GM23338 (cell line): ENCODE measurements at regions not wholly inside any gene's neighbourhood (a gene's known extent, or its start where the extent isn't known, plus 50 kb on each side); places are given as distances from the start of the nearest gene placed in this dataset.

ENCODE experiments used
- ATAC-seq: fragments of 200-7000 bp; cut with Tn5 transposase; 3 replicates; pipeline ENCODE4 v1.9.1; 2020
- DNase-seq: peaks from one replicate; pipeline ENCODE4 v3.0.0-alpha.2; 2015; ENCODE audit warnings: low spot score
- H2AFZ ChIP-seq: fragments of 200-600 bp; sonication (generic); 2 replicates; pipeline ENCODE4 v1.8.0; 2016; ENCODE audit warnings: antibody characterized with exemption, mild to moderate bottlenecking, moderate library complexity
- H3F3A ChIP-seq: fragments of 200-600 bp; sonication (generic); replicated peaks from 2 replicates; pipeline ENCODE4 v1.8.0; 2017; ENCODE audit warnings: antibody characterized with exemption, mixed run types, low read depth
- H3K27ac ChIP-seq: fragments of 200-600 bp; sonication (generic); 2 replicates; pipeline ENCODE4 v1.6.1; 2016; ENCODE audit warnings: low read depth
- H3K27me3 ChIP-seq: fragments of 200-600 bp; sonication (generic); 2 replicates; pipeline ENCODE4 v1.8.0; 2016; ENCODE audit warnings: mild to moderate bottlenecking, mixed run types, moderate library complexity; ENCODE audit not compliant: insufficient read depth
- H3K36me3 ChIP-seq: fragments of 200-600 bp; sonication (generic); 2 replicates; pipeline ENCODE4 v1.8.0; 2016; ENCODE audit warnings: mild to moderate bottlenecking; ENCODE audit not compliant: insufficient read depth
- H3K4me1 ChIP-seq: fragments of 200-600 bp; sonication (generic); 2 replicates; pipeline ENCODE4 v1.8.0; 2016; ENCODE audit warnings: mild to moderate bottlenecking, moderate library complexity; ENCODE audit not compliant: insufficient read depth
- H3K4me2 ChIP-seq: fragments of 200-600 bp; sonication (generic); 2 replicates; pipeline ENCODE4 v1.7.1; 2017; ENCODE audit warnings: mixed run types
- H3K4me3 ChIP-seq: fragments of 200-600 bp; sonication (generic); 2 replicates; pipeline ENCODE4 v1.6.1; 2016; ENCODE audit warnings: mixed run types
- H3K79me2 ChIP-seq: fragments of 200-600 bp; sonication (generic); replicated peaks from 2 replicates; pipeline ENCODE4 v1.8.0; 2017; ENCODE audit warnings: mild to moderate bottlenecking; ENCODE audit not compliant: insufficient read depth
- H3K9me2 ChIP-seq: fragments of 200-600 bp; sonication (generic); 2 replicates; pipeline ENCODE4 v1.8.0; 2017; ENCODE audit not compliant: insufficient read depth
- H4K20me1 ChIP-seq: fragments of 200-600 bp; sonication (generic); replicated peaks from 2 replicates; pipeline ENCODE4 v1.8.0; 2017; ENCODE audit warnings: mild to moderate bottlenecking; ENCODE audit not compliant: insufficient read depth
- H3K27ac Mint-ChIP-seq: 2 replicates; pipeline ENCODE4 v1.8.0; 2020; ENCODE audit warnings: inconsistent platforms, mild to moderate bottlenecking, moderate library complexity, mixed read lengths
- H3K27me3 Mint-ChIP-seq: 3 replicates; pipeline ENCODE4 v1.8.0; 2022; ENCODE audit warnings: low read depth, mild to moderate bottlenecking, moderate library complexity, mixed read lengths, inconsistent platforms; ENCODE audit not compliant: insufficient read depth, poor library complexity
- H3K36me3 Mint-ChIP-seq: 3 replicates; pipeline ENCODE4 v1.8.0; 2021; ENCODE audit warnings: low read depth, mild to moderate bottlenecking, inconsistent platforms, moderate library complexity, mixed read lengths
- H3K4me1 Mint-ChIP-seq: 3 replicates; pipeline ENCODE4 v1.8.0; 2020; ENCODE audit warnings: mild to moderate bottlenecking, inconsistent platforms, mixed read lengths
- H3K4me3 Mint-ChIP-seq: 3 replicates; pipeline ENCODE4 v1.8.0; 2021; ENCODE audit warnings: moderate library complexity, mild to moderate bottlenecking, inconsistent platforms, mixed read lengths
- H3K9me3 Mint-ChIP-seq: 3 replicates; pipeline ENCODE4 v1.8.0; 2020; ENCODE audit warnings: moderate library complexity, mild to moderate bottlenecking, inconsistent platforms, mixed read lengths
- CREB1 ChIP-seq: fragments of 250-450 bp; sonication (Bioruptor Pico); IDR thresholded peaks from 2 replicates; pipeline ENCODE4 v1.5.0; 2020; ENCODE audit warnings: low read depth, mild to moderate bottlenecking, moderate library complexity
- CTCF ChIP-seq, 2 experiments: fragments of 200-600 bp in 1 of 2; sonication (generic) in 1 of 2; conservative IDR thresholded peaks; 2 replicates each; pipeline versions ENCODE4 v1.5.1 to v1.6.1; 2016 to 2017; ENCODE audit warnings: antibody characterized with exemption in 2 of 2, low read depth in 2 of 2, mild to moderate bottlenecking in 2 of 2, moderate library complexity in 1 of 2
- ETS1 ChIP-seq: IDR thresholded peaks from 2 replicates; pipeline ENCODE4 v1.6.1; 2016; ENCODE audit warnings: antibody characterized with exemption
- EZH2 ChIP-seq: fragments of 200-600 bp; sonication (generic); IDR thresholded peaks from one replicate; pipeline ENCODE4 v1.8.0; 2017; ENCODE audit warnings: antibody characterized with exemption, mild to moderate bottlenecking, low read depth; ENCODE audit not compliant: unreplicated experiment
- EZH2phosphoT487 ChIP-seq: fragments of 200-600 bp; sonication (generic); IDR thresholded peaks from one replicate; pipeline ENCODE4 v1.8.1; 2018; ENCODE audit warnings: antibody characterized with exemption; ENCODE audit not compliant: unreplicated experiment
- JUNB ChIP-seq: IDR thresholded peaks from one replicate; pipeline ENCODE4 v1.6.1; 2016; ENCODE audit warnings: antibody characterized with exemption; ENCODE audit not compliant: unreplicated experiment
- NANOG ChIP-seq: IDR thresholded peaks from 2 replicates; pipeline ENCODE4 v1.6.1; 2016; ENCODE audit warnings: antibody characterized with exemption, borderline replicate concordance
- POLR2AphosphoS5 ChIP-seq: IDR thresholded peaks from 2 replicates; pipeline ENCODE4 v1.6.1; 2016; ENCODE audit warnings: antibody characterized with exemption, low read depth
- REST ChIP-seq: IDR thresholded peaks from one replicate; pipeline ENCODE4 v1.6.1; 2018; ENCODE audit warnings: antibody characterized with exemption; ENCODE audit not compliant: unreplicated experiment
- STAT1 ChIP-seq: IDR thresholded peaks from one replicate; pipeline ENCODE4 v1.6.1; 2016; ENCODE audit warnings: antibody characterized with exemption; ENCODE audit not compliant: unreplicated experiment
- ZNF114 ChIP-seq: fragments of 250-450 bp; sonication (Bioruptor Pico); IDR thresholded peaks from 2 replicates; pipeline ENCODE4 v1.5.0; 2020; ENCODE audit warnings: mild to moderate bottlenecking, moderate library complexity
- ZNF331 ChIP-seq: fragments of 250-450 bp; sonication (Bioruptor Pico); IDR thresholded peaks from 2 replicates; pipeline ENCODE4 v1.5.0; 2020; ENCODE audit warnings: low read depth, mild to moderate bottlenecking, moderate library complexity
- ZNF462 ChIP-seq: fragments of 250-450 bp; sonication (Bioruptor Pico); IDR thresholded peaks from 2 replicates; pipeline ENCODE4 v1.5.0; 2020; ENCODE audit warnings: mild to moderate bottlenecking, moderate library complexity

- Mint-ChIP-seq H3K36me3 (no peaks in the 10 kb centered on the region; the same call in 2 of the 3 replicates), H3K4me1 (no peaks in the 10 kb centered on the region), H3K9me3 (peaks cover 25% of the 10 kb centered on the region; the same call in 2 of the 3 replicates), H3K27me3 (peaks cover 2% of the 10 kb centered on the region), H3K4me3 (no peak overlapping the region), H3K27ac (no peak overlapping the region)
- H3F3A ChIP-seq, result no peaks in the 10 kb centered on the region
- no peak overlapping the region for H2AFZ ChIP-seq
- H3K27me3 ChIP-seq, result no peaks in the 10 kb centered on the region
- 0 out of 2 replicates have a peak, but pooled peaks cover 3% of the 10 kb centered on the region for H3K36me3 ChIP-seq
- ATAC-seq, result no peak
- no peaks in the 10 kb centered on the region for H4K20me1 ChIP-seq
- no peak for TF ChIP-seq STAT1
- no peak for TF ChIP-seq ETS1
- TF ChIP-seq REST, result no peak
- TF ChIP-seq CREB1 (CRISPR knock-in tag), result no peak
- TF ChIP-seq EZH2, result no peak
- no peak for TF ChIP-seq CTCF (conservative IDR thresholded peaks at IDR 0.05; ENCODE audit: low read depth in 2 of 2)
- TF ChIP-seq ZNF331 (CRISPR knock-in tag), result no peak
- no peak for TF ChIP-seq ZNF114 (CRISPR knock-in tag)
- TF ChIP-seq ZNF462 (CRISPR knock-in tag), result no peak
- no peak for TF ChIP-seq NANOG
- TF ChIP-seq POLR2AphosphoS5, result no peak
- no peak for TF ChIP-seq JUNB
- TF ChIP-seq EZH2phosphoT487, result no peak
- no peak overlapping the region for H3K4me2 ChIP-seq
- H3K27ac ChIP-seq, result no peak overlapping the region
- DNase-seq, result no peak
- H3K4me3 ChIP-seq, result no peak overlapping the region
- no peaks in the 10 kb centered on the region for H3K79me2 ChIP-seq
- no peaks in the 10 kb centered on the region for H3K9me2 ChIP-seq
- no peaks in the 10 kb centered on the region for H3K4me1 ChIP-seq
These were observed 482.7 kb upstream of the MCTP2 start for GRCh38 chr15:93748710-93749109.
